ENCODE measurements at regions not wholly inside any gene's neighbourhood (a gene's known extent, or its start where the extent isn't known, plus 50 kb on each side); places are given as distances from the start of the nearest gene placed in this dataset.

DNA sequence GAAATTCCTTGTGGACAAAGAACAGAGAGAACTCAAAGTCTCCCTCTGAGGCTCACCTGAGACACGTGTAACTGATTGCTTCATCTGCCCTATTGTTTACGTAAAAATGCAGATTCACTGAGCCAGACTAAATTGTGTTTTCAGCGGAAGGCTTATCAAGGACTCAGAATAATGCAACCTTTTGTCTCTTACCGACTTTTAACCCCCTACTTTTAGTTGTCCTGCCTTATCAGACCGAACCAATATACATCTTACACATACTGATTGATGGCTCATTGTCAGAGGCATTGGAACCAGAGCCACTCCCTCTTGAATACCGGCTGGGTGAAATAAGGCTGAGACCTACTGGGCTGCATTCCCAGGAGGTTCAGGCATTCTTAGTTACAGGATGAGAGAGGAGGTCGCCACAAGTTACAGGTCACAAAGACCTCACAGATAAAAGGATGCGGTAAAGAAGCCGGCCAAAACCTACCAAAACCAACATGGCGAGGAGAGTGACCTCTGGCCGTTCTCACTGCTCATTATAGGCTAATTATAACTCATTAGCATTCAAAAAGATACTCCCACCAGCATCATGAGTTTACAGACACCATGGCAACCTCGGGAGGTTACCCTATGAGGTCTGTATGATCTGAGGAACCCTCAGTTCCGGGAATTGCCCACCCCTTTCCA, 95.5 kb upstream of the ZNF184 start (continued):
- TF ChIP-seq, protein P1, sequence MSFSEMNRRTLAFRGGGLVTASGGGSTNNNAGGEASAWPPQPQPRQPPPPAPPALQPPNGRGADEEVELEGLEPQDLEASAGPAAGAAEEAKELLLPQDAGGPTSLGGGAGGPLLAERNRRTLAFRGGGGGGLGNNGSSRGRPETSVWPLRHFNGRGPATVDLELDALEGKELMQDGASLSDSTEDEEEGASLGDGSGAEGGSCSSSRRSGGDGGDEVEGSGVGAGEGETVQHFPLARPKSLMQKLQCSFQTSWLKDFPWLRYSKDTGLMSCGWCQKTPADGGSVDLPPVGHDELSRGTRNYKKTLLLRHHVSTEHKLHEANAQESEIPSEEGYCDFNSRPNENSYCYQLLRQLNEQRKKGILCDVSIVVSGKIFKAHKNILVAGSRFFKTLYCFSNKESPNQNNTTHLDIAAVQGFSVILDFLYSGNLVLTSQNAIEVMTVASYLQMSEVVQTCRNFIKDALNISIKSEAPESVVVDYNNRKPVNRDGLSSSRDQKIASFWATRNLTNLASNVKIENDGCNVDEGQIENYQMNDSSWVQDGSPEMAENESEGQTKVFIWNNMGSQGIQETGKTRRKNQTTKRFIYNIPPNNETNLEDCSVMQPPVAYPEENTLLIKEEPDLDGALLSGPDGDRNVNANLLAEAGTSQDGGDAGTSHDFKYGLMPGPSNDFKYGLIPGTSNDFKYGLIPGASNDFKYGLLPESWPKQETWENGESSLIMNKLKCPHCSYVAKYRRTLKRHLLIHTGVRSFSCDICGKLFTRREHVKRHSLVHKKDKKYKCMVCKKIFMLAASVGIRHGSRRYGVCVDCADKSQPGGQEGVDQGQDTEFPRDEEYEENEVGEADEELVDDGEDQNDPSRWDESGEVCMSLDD (CRISPR knock-in tag; IDR thresholded peaks at IDR 0.05; ENCODE audit: borderline replicate concordance): no peak

DNA sequence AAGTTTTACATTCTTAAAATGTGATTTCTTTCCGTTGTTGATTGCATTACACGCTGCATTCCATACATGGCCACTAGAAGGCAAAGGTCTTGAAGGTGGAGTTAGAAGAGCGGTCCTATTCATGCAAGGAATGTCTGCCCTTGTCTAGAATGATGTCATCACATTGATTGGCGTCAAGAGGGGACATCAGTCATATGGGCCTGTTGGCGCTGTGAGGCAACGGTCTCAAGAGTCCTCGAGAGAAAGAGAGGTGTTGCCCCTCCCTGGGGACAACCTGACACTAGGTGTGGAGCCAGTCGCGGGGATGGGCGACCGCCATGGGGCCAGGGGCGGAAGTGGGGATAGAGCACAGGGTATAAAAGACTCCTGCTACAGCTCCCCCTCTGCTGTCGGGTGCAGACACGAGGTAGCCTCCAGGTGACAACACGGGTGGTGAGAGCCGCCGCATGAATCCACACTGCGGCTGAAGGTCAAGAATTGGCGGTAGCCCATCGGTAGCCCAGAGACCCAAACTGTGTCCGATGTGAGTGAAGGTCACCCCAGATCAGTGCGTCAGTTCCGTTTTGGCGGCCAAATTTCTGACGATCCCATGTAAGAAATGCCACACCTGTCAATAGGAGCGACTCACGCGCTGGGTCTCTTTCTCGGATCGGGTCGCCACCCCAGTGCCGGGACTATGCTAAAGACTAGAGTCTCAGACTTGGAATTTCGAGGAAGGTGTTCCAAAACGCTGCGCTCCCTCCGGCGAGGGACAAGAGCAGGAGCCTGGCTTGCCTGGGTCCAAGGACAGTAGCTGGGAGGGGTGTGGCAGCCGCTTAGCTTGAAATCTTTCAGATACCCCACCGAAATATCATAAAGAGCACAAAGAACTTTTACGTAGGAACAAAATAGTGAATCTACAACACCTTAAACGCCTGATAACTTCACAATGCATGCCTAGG, 93.2 kb upstream of the ZNF184 start:
- Histone ChIP-seq H3K27ac (ENCODE audit: extremely low read length, insufficient read depth, low read length) (no peak overlapping the region), H3K4me1 (ENCODE audit: insufficient read depth, low read length) (peaks cover 14% of the 10 kb centered on the region), H3K4me3 (replicated peaks in 1 of 3; ENCODE audit: insufficient read depth in 1 of 3, low read depth in 2 of 3, low read length in 3 of 3) (peak overlapping the region in 1 of 3 experiments; percentile 26; a peak in 2 of 6 replicates), H3K9ac (ENCODE audit: insufficient read depth, low read depth, low read length) (no peak overlapping the region), H3K36me3 (replicated peaks in 1 of 2; ENCODE audit: control insufficient read depth in 1 of 2, insufficient read depth in 2 of 2, low read length in 2 of 2) (no peaks in the 10 kb centered on the region), H3K27me3 (ENCODE audit: control insufficient read depth in 1 of 2, insufficient read depth in 2 of 2, low read length in 2 of 2) (peaks cover 2 to 25% of the 10 kb centered on the region in 2 experiments; a peak in 2 of 5 replicates), H4K20me1 (ENCODE audit: insufficient read depth, low read length) (no peaks in the 10 kb centered on the region), H2AFZ (ENCODE audit: low read length) (no peak overlapping the region), H3K79me2 (ENCODE audit: insufficient read depth, low read length) (no peaks in the 10 kb centered on the region), H3K4me2 (ENCODE audit: low read depth, low read length) (peak overlapping the region; percentile 58), H3K9me3 (ENCODE audit: low read length) (no peaks in the 10 kb centered on the region)
- ChIA-PET POLR2A (no interaction called here), CTCF (ENCODE audit: low intra/inter-chr PET ratio, low total read pairs) (no interaction called here)
- 38% methylated on average over 40 of the region's 41 CpGs for WGBS (ENCODE audit: low lambda C conversion rate)
- no TSS peak for BruUV-seq (replicated peaks)
- intact Hi-C loops (cut with micrococcal nuclease; ENCODE audit: unreplicated experiment): no loop called here
- peak; percentile 34 for FAIRE-seq
- ATAC-seq: peak; percentile 80
- peak; percentile 62 for DNase-seq (ENCODE audit: low spot score)
- in situ Hi-C loops (cut with HindIII; ENCODE audit: extremely low pct_ligation_motif_present, low pct_unique_long_range_greater_than_20kb): no loop called here
- TF ChIP-seq ZNF616 (CRISPR knock-in tag; IDR thresholded peaks at IDR 0.05; ENCODE audit: low read depth): no peak
- TF ChIP-seq, protein P2, sequence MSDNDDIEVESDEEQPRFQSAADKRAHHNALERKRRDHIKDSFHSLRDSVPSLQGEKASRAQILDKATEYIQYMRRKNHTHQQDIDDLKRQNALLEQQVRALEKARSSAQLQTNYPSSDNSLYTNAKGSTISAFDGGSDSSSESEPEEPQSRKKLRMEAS (IDR thresholded peaks at IDR 0.05): 0 out of 2 replicates have a peak, but pooled peaks have one; percentile 17
- TF ChIP-seq NR2F2 (IDR thresholded peaks at IDR 0.05; ENCODE audit: borderline replicate concordance, low read depth): no peak
- TF ChIP-seq, protein P3, sequence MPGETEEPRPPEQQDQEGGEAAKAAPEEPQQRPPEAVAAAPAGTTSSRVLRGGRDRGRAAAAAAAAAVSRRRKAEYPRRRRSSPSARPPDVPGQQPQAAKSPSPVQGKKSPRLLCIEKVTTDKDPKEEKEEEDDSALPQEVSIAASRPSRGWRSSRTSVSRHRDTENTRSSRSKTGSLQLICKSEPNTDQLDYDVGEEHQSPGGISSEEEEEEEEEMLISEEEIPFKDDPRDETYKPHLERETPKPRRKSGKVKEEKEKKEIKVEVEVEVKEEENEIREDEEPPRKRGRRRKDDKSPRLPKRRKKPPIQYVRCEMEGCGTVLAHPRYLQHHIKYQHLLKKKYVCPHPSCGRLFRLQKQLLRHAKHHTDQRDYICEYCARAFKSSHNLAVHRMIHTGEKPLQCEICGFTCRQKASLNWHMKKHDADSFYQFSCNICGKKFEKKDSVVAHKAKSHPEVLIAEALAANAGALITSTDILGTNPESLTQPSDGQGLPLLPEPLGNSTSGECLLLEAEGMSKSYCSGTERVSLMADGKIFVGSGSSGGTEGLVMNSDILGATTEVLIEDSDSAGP (CRISPR knock-in tag; IDR thresholded peaks at IDR 0.05; ENCODE audit: borderline replicate concordance): peak; percentile 32; the same call in 1 of the 2 replicates
- TF ChIP-seq, protein P4, sequence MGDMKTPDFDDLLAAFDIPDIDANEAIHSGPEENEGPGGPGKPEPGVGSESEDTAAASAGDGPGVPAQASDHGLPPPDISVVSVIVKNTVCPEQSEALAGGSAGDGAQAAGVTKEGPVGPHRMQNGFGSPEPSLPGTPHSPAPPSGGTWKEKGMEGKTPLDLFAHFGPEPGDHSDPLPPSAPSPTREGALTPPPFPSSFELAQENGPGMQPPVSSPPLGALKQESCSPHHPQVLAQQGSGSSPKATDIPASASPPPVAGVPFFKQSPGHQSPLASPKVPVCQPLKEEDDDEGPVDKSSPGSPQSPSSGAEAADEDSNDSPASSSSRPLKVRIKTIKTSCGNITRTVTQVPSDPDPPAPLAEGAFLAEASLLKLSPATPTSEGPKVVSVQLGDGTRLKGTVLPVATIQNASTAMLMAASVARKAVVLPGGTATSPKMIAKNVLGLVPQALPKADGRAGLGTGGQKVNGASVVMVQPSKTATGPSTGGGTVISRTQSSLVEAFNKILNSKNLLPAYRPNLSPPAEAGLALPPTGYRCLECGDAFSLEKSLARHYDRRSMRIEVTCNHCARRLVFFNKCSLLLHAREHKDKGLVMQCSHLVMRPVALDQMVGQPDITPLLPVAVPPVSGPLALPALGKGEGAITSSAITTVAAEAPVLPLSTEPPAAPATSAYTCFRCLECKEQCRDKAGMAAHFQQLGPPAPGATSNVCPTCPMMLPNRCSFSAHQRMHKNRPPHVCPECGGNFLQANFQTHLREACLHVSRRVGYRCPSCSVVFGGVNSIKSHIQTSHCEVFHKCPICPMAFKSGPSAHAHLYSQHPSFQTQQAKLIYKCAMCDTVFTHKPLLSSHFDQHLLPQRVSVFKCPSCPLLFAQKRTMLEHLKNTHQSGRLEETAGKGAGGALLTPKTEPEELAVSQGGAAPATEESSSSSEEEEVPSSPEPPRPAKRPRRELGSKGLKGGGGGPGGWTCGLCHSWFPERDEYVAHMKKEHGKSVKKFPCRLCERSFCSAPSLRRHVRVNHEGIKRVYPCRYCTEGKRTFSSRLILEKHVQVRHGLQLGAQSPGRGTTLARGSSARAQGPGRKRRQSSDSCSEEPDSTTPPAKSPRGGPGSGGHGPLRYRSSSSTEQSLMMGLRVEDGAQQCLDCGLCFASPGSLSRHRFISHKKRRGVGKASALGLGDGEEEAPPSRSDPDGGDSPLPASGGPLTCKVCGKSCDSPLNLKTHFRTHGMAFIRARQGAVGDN (CRISPR knock-in tag; IDR thresholded peaks at IDR 0.05): peak; percentile 27; the same call in 1 of the 2 replicates
- TF ChIP-seq HIVEP1 (CRISPR knock-in tag; IDR thresholded peaks at IDR 0.05): 0 out of 2 replicates have a peak, but pooled peaks have one; percentile 26
- TF ChIP-seq ZNF326 (CRISPR knock-in tag; IDR thresholded peaks at IDR 0.05; ENCODE audit: borderline replicate concordance): no peak
- TF ChIP-seq, protein P5, sequence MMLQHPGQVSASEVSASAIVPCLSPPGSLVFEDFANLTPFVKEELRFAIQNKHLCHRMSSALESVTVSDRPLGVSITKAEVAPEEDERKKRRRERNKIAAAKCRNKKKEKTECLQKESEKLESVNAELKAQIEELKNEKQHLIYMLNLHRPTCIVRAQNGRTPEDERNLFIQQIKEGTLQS (CRISPR knock-in tag; IDR thresholded peaks at IDR 0.05): 0 out of 2 replicates have a peak, but pooled peaks have one; percentile 33
- peak; percentile 31; the same call in 1 of the 2 replicates for TF ChIP-seq KDM5B (CRISPR knock-in tag; IDR thresholded peaks at IDR 0.05; ENCODE audit: borderline replicate concordance)

Measured in HepG2 (cell line).